Neural crest cell (in vitro differentiated cells): ENCODE measurements at regions not wholly inside any gene's neighbourhood (a gene's known extent, or its start where the extent isn't known, plus 50 kb on each side); places are given as distances from the start of the nearest gene placed in this dataset.

Experiments used
- DNase-seq: peaks from one replicate; pipeline ENCODE4 v3.0.0; 2021; ENCODE audit warnings: low read depth, mixed read lengths, low spot score
- H3K27ac Mint-ChIP-seq: one replicate; pipeline ENCODE4 v1.8.0; 2021; ENCODE audit warnings: mild to moderate bottlenecking, mixed read lengths; ENCODE audit not compliant: unreplicated experiment
- H3K27me3 Mint-ChIP-seq: 2 replicates; pipeline ENCODE4 v1.8.0; 2021; ENCODE audit warnings: low read depth, mild to moderate bottlenecking, mixed read lengths
- H3K36me3 Mint-ChIP-seq: 2 replicates; pipeline ENCODE4 v1.8.0; 2021; ENCODE audit warnings: low read depth, mild to moderate bottlenecking, mixed read lengths
- H3K4me1 Mint-ChIP-seq: 2 replicates; pipeline ENCODE4 v1.8.0; 2021; ENCODE audit warnings: mixed read lengths
- H3K4me3 Mint-ChIP-seq: one replicate; pipeline ENCODE4 v1.8.0; 2021; ENCODE audit warnings: mild to moderate bottlenecking, mixed read lengths
- H3K9me3 Mint-ChIP-seq: 2 replicates; pipeline ENCODE4 v1.8.0; 2021; ENCODE audit warnings: mixed read lengths
- CTCF ChIP-seq: fragments of 200-600 bp; sonication (generic); conservative IDR thresholded peaks from 2 replicates; pipeline ENCODE4 v1.5.0; 2021; ENCODE audit warnings: antibody characterized with exemption, mild to moderate bottlenecking

- no peak overlapping the region for H3K27ac Mint-ChIP-seq
- no peaks in the 10 kb centered on the region for H3K9me3 Mint-ChIP-seq
- no peak overlapping the region for H3K4me3 Mint-ChIP-seq
- H3K36me3 Mint-ChIP-seq = no peaks in the 10 kb centered on the region
- TF ChIP-seq CTCF = no peak
- H3K4me1 Mint-ChIP-seq = no peaks in the 10 kb centered on the region
- H3K27me3 Mint-ChIP-seq = no peaks in the 10 kb centered on the region
- no peak for DNase-seq
Measured at GRCh38 chr10:16280595-16280994, 156.2 kb upstream of the PTER start.

- peaks cover 18% of the 10 kb centered on the region for H3K27me3 Mint-ChIP-seq
- no peak for TF ChIP-seq CTCF
- H3K4me1 Mint-ChIP-seq = no peaks in the 10 kb centered on the region
- H3K36me3 Mint-ChIP-seq = no peaks in the 10 kb centered on the region
- no peak overlapping the region for H3K27ac Mint-ChIP-seq
- DNase-seq = no peak
- H3K4me3 Mint-ChIP-seq = no peak overlapping the region
- H3K9me3 Mint-ChIP-seq = no peaks in the 10 kb centered on the region
Measured at GRCh38 chr10:16292366-16292765, 144.4 kb upstream of the PTER start.

GRCh38 chr10:16297069-16297468, 139.7 kb upstream of the PTER start:
- Mint-ChIP-seq H3K4me3 (no peak overlapping the region), H3K4me1 (no peaks in the 10 kb centered on the region), H3K9me3 (no peaks in the 10 kb centered on the region), H3K27me3 (peaks cover 24% of the 10 kb centered on the region), H3K27ac (no peak overlapping the region), H3K36me3 (no peaks in the 10 kb centered on the region)
- DNase-seq = no peak
- no peak for TF ChIP-seq CTCF

GRCh38 chr10:16297642-16298041, 139.2 kb upstream of the PTER start:
- Mint-ChIP-seq H3K4me1 (no peaks in the 10 kb centered on the region), H3K27ac (no peak overlapping the region), H3K27me3 (peaks cover 24% of the 10 kb centered on the region), H3K4me3 (no peak overlapping the region), H3K36me3 (no peaks in the 10 kb centered on the region), H3K9me3 (no peaks in the 10 kb centered on the region)
- TF ChIP-seq CTCF = no peak
- no peak for DNase-seq

GRCh38 chr10:16304311-16304710, 132.5 kb upstream of the PTER start:
- H3K4me3 Mint-ChIP-seq = no peak overlapping the region
- no peak for DNase-seq
- no peak for TF ChIP-seq CTCF
- H3K9me3 Mint-ChIP-seq = peaks cover 6% of the 10 kb centered on the region
- H3K4me1 Mint-ChIP-seq = no peaks in the 10 kb centered on the region
- H3K36me3 Mint-ChIP-seq = no peaks in the 10 kb centered on the region
- H3K27ac Mint-ChIP-seq = no peak overlapping the region
- H3K27me3 Mint-ChIP-seq = peaks cover 5% of the 10 kb centered on the region

GRCh38 chr10:16310440-16310839, 126.4 kb upstream of the PTER start:
- Mint-ChIP-seq H3K9me3 (peaks cover 11% of the 10 kb centered on the region), H3K27ac (no peak overlapping the region), H3K4me3 (no peak overlapping the region), H3K36me3 (no peaks in the 10 kb centered on the region), H3K4me1 (no peaks in the 10 kb centered on the region), H3K27me3 (peaks cover 5% of the 10 kb centered on the region)
- no peak for DNase-seq
- TF ChIP-seq CTCF = no peak
